ENCODE measurements at regions not wholly inside any gene's neighbourhood (a gene's known extent, or its start where the extent isn't known, plus 50 kb on each side); places are given as distances from the start of the nearest gene placed in this dataset.

DNA sequence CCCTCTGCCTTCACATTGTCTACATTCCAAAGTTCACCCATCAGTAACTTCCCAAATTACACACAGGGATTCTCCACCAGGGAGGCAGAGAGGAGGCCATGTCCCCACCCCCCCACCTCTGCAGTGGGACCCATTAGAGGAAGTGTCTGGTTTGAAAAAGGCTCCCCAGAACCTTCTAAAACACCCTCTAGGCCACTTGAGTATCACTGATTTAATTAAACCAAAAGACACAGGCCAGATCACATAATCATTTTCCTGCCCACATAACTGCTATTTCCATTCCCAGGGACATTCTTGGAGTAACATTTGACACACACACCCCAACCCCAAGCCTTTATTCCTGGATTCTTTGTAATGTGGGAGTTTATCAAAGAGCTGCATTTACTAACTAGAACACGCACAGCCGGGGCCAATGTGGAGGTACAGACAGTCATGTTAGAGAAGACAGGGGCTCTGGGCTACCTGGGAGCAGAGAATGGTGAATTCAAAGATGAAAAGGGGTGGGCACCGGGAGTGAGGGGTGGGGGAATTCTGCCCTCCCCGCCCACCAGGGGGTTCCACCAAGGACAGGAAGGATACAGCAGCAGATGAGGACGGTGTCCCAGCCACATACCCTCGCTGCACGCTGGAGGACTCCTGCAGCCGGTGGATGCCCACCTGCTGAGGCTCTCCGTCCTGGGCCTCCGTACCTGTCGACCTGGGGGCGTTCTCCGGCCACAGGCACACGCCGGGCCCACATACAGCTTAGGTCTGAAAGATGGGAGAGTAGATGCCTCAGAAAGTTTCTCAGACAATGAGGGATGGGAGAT lies 201.4 kb upstream of the CTNNB1 start:
- no peak for DNase-seq

DNA sequence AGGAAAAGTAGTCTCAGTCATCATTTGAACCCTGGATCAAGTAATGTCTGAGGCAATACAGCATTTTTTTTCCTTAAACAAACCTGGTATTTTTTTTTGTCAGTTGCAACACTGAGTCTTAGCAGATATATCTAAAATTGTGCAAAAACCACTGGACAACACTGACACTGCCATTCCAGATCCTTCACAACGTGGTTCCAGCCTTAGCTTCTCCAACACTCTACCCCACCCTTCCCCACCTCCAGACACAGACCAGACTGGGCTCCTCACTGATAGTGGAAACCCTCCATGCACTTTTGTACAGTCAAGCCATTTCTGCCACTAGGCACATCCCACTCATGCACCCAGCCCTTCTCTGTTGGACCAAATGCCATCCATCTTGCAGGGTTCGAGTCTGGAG lies 199.6 kb upstream of the CTNNB1 start:
- DNase-seq = no peak

DNA sequence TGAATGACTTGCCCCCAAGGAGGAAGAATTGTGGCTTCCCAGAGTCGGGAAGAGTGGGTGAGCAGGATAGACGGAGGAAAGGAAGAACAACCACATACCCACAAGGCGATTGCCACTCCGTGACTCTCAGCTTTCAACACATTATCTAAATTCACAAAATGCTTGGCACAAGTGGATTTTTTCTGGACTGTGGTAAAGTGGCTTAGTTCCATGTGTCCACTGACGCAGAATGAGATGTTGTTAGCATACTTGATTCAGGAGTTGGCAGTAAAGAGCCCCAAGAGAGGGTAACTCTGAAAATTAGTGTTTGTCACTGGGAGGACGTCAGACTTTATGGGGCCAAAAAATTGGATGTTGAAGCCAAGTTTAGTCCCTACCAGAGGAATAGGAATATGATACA lies 198.8 kb upstream of the CTNNB1 start:
- DNase-seq = no peak

DNA sequence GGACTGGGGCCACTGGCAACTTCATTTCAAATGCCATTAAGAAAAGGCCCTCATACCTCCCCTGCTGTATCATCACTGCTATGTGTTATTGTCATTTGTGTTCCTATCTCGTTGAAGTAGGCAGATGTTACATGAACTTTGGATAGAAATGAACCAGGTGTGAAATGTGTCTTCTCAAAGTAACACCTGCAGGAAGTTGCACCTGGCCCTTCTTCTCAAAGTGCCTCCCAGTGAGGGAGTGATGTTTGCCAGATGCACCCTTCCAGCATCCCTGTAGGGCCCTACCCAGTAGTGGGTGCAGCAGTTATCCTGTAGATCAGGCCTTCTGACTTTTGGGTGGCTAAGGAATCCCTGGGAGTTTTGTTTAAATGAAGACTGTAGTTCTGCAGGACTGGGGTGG lies 197.7 kb upstream of the CTNNB1 start:
- DNase-seq = no peak

DNA sequence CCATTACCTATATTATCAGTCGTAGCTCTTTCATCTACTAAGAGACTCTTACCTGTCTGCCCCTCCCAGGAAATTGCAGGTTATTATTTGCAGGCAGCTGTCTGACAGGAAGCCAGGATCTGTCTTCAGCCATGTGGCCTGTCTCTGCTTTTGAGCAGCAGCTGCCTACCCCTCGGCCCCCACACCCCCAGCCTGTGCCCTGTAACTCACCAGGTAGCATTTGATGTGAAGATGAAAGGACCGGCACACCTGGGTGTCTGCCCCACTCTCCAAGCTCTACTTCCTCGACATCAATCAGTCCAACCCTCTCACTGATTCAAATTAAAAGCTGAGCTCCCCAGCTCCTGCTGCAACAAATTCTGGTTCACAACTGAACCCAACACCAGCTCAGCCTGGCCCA lies 197.2 kb upstream of the CTNNB1 start:
- no peak for DNase-seq

DNA sequence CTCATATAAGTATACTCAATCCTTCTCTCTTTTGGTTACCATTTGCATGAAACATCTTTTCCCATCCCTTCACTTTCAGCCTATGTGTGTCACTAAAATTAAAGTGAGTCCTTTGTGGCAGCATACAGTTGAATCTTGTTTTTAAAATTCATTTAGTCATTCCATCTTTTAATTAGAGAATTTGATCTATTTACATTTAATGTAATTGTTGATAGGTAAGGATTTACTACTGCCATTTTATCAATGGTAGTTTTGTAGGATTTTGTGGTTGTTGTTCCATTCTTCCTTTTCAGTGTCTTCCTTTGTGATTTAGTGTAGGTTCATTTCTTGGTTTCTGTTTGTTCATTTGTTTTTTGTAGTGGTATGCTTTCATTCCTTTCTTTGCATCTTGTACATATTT lies 191.9 kb upstream of the CTNNB1 start:
- DNase-seq = no peak

DNA sequence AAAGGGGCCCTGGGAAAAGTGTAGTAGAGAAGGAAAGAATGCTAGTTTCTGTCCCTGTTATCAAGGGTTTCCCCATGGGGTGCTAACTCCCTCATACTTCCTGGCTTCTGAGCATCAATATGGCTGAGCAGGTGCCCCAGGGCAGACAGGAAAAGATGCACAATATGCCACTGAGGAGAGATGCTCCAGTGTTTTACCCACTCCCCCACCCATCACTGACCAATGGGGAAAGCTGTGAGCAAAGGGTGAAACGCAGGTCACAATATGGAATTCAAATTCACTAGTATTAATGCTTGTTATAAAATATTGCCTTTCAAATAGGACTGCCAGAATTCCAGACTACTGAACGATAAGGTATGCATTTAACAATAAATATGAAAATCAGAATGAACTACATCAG lies 187.5 kb upstream of the CTNNB1 start:
- DNase-seq = no peak

DNA sequence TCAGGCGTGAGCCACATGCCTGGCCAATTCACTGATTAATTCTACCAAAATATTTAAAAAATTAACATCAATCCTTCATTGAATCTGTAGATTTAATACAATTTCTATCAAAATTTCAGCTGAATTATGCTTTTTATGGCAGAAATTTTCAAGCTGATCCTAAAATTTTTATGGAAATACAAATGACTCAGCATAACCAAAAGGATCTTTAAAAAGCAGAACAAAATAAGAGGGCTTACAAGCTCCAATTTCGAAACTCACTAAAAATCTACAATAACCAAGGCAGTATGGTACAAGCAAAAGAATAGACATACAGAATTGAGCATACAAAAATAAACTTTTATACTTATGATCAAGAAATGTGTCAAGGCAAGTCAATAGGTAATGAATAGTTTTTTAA lies 180.4 kb upstream of the CTNNB1 start:
- no peak for DNase-seq

DNA sequence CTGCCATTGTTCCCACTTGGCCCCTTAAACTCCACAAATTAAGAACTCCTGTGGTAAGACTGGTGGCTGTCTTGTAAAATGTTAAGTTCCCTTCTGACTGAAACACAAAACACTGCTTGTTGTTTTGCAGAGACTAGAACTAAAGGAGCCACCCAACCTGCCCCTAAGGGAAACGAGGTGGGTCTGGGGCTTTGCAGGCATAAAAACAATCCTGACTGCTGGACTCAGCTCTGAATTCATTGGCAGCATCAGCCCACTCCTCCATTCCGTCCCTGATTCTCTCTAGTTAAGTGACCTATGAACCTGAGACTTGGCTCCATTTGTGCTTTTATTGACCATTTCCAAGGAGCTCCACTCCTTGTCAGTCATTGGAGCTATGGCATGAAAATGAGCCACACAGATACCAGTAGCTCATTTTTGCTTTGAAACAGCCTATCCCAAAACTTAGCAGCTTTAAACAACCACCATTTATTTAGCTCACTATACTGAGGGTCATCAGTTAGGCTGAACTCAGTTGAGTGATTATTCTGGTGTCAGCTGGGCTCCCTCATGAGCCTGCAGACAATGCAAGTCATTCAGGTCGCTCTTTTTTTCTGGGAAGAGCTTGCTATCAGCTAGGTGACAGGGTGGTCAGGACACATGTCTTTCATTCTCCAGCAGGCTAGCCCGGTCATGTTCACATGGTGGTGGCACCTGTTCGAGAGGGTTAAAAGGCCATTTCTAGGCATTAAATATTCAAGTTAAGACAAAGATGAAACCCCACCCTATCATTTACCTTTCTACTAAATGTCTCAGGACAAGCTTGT lies 175.1 kb upstream of the CTNNB1 start:
- DNase-seq = no peak

DNA sequence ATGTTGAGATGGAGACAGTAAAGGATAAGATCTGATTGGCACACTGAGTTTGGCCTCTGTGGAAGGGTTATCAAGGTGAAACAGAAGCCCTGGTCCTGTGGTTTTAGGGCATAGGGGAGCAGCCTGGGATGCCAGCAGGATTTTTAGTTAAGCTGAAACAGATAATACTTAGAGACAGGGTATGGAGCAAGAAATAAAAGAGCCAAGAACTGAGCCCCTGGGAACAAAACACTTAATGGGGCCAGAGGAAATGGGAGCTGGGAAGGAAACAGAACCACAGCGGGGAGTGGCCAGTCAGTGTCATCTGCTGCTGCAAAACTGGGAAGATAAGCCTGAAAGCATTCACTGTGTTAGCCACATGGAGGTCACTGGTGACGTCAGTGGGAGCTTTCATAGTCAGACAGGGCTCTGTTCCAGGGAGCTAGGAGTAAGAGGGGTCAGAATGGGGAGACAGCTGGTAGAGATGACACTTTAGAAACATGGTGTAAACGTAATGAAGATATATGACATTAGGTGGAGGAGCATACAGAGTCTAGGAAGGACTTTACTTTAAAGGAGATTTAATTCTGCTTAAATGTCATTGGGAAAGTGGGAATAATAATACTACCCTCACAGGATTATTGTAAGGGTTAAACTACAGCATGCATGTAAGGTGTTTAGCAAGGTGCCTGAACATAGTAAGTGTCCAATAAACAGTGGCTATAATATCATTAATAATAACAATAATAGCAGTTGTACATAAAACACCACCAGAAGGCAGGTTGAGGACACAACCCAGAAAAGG lies 172.7 kb upstream of the CTNNB1 start:
- DNase-seq = peak in 1 of 2 donors; percentile 21

DNA sequence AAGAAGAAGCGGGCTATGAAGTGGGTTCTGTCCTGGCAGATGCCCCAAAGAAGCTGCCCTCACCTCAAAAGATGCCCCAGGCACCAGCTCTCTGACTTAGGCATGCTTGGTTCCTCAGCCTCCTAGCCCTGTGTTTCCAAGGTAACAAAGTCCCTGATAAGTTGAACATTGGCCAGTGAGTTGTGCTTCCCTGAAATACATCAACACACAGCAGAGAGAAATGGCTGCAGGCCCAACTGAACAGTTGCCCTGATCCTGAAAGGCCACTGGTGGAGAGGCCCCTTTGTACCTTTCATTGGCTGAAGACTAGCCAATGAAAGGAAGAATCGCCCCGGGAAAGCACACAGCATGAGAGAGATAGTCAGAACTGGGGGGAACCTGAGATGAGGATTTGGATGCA lies 169.9 kb upstream of the CTNNB1 start:
- DNase-seq = no peak

DNA sequence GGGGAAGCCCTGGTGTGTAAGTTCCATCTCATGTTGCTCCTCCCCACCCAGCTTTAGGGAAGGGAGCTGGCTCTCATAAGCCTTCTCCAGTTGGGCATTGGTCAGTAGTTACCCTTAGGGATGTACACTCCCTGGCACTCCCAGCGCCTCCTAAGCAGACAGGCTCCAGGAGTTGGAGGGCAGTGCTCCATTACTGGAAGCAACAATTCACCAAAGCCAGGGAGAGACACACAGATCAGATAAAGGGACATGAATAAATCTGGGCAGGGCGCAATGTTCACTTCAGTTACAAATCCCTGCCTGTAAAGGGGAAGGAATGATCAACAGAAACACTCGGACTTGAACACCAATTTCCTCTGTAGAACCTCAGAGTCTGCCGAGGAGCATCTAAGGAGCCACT lies 169.1 kb upstream of the CTNNB1 start:
- DNase-seq = no peak

DNA sequence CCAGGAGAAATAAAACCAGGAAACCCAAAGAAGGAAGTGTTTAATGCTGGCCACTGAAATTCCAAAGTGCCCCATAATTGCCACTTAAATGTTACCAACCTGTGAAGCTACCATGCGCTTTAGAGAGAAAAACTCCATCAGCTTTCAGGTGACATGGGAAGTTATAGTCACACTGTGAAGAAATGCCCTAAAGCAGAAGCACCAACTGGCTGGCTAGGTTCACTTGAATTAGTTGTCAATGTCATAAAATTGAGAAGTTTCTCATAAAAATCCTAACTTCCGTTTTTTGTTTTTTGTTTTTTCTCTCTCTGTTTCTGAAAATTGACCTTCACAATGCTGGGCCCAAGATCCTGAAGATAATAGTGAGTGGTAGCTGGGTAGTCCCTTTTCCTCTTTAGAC lies 167.9 kb upstream of the CTNNB1 start:
- no peak for DNase-seq

DNA sequence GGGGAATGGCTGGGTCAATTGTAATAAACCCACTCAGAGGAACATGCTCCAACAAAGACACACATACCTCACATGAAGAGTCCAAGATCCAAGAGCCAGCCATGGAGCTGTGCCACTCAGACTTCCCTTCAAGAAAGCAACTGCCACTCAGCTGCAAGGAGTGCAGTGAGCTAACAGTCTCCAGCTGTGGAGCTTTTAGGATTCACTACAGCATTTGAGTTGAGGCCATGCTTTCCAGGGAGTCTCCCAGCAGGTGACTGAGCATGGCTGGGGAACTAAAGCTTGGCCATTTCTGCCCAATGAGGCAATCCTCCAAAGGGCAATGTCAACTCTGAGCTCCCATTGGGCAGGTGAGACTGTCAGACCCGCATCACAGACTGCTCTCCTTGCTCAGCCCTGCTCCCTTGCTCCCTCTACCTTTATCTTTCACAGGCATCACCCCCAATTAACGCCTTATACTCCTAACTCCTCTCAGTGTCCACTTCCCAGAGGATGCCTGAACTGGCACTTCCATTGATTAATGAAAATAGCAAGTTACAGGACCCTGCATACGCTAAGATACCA lies 165.3 kb upstream of the CTNNB1 start:
- DNase-seq = no peak

DNA sequence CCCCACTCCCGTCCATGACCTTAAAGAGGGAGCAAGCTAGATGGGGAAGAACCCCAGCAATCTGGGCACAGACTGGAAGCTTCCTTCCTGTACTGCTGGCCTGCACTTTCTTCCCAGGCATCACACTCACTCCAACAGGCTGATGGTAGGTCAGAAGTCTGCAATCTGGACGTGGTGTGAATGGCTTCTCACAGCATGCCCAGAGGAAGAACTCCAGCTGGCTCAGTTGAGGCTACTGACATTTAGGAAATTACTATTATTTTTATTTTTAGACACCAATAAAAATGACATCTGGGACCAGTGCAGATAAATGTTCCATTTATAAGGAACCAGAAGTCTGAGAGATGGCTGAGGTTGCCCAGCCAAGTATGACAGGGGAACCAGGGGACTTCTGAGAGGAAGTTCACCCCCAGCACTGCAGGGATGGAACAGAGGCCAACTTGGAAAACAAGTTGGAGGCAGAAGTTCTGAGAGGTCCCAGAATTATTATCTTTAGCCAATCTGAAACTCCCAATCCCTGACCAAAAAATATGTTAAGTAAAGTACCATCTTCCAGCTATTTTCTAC lies 163.8 kb upstream of the CTNNB1 start:
- DNase-seq = no peak

DNA sequence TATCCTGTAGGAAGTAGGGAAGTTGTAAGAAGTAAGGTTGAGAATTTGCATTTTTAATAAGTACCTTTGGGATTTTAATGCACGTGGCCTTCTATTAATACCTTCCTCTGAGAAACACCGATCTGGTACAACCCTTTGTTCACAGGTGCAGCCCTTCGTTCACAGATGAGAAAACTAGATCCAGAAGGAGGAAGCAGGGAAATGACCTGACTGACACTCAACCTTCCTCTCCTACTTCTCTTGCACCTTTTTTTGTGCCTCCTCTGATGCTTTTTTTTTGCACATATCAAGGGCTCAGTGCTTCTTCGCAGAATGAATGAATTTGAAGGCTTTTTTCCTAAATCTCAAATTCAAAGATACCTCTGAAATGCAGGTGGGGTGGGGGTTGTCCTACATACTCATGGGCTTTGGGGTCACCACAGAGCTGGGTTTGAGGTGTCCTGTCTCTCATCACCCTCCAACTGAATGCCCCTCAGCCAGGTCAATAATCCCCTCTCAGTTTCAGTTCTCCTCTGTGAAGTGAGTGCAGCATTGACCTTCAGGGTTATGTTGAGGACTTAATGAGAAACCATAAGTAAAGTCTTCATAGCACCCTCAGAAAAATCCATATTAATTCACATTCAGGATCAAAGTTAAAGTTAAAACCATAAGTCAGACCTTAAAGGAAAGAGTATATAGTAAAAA lies 161.5 kb upstream of the CTNNB1 start:
- no peak for DNase-seq

DNA sequence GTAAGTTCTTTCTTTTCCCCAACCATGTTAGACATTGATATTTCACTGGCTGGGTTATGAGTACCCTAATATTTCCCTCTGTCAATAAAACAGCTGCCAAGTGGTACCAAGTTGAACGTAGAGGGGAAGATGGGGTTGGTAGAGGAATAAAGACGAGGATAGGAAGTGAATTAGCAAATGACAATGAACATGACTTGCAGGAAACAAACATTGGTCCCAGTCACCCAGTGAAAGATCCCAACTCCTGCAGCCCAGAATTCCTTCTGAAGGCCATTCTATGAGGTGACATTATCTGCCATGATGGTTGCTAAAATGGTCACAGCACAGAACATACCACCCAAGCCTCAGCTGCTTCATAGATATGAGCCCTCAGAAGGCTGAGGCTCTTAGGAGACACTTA lies 159.0 kb upstream of the CTNNB1 start:
- DNase-seq = no peak

DNA sequence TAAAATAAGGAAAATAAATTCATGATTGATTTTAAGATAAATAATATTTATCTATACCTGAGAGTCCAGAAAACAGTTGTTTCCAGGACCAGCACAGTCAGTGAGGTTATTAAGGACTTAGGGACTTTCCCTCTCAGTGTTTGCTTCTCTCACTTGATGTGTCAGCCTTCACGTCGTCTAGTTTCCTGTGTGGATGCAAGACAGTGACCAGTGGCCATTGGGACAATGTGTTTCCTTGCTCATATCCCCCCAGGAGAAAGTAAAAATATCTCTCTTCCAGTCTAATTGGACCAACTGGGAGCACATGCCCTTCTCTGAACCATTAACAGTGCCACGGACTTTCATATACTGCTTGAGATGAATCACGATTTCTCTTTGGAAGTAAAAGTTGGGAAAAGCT lies 157.8 kb upstream of the CTNNB1 start:
- no peak for DNase-seq

DNA sequence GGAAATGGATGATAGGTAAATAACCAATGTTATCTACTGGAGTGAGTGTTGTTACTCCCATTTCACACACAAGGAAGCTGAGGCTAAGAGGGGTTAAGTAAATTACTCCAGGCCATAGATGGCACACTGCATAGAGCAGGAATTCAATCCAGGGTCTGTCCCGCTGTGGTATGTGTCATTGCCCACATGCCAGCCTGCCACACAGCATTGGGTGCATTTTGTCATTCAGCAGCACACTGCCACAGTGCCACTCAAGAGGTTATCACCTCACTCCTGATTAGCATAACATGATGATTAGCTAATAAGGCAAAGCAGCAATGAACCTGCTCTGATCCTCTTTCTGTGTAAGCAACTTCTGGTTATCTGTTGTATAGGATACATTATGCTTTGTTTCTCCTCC lies 157.4 kb upstream of the CTNNB1 start:
- no peak for DNase-seq

DNA sequence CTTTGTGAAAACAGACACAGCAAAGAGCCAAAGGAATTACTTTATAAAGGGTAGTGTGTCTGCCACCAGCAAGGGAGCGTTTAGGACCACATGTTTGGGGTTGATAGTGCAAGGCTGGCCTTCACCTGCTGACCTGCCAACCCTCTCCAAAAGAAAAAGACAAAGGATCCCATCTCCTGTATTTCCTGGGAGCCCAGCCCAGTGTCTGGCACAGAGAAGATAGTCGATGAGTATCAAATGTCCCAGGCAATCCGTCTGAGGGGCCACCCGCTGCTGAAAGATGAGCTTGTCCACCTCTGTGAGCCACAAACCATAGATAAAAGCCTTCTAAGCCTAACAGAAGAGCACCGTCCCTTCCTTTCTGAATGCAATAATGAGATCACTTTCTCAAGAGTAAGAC lies 154.8 kb upstream of the CTNNB1 start:
- DNase-seq = no peak

DNA sequence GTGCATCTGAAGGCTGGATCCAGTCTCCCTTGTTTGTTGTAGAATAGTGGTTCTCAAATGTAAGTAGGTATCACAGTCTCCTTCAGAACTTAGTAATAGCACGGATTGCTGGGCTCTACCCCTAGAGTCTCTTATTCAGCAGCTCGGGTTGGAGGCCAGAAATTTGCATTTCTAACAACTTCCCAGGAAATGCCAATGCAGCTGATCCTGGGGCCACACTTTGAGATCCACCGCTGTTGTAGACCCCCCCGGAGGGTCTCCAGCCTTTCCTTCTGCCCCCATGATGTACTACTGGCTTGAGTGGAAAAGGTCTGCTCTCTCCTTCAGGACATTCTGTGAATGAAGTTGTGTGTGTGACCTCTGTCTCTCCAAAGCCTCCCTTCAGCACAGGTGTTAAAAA lies 153.8 kb upstream of the CTNNB1 start:
- no peak for DNase-seq

DNA sequence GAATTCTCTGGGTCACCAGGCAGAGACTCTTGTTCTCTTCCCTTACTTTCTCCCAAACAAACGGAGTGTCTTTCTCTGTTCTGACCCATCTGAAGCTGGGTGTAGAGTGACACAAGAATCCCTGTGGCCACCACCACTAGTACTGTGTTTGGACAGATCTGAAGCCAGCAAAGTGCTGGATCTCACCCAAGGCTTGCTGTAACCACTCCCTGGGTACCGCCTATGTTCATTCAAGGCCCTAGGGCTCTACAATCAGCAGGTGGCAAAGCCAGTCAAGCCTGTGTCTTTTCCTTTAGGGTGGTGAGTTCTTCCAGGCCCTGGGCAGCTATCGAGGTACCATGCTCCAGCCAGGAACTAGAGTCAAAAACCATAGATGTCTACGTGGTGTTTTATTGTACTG lies 149.2 kb upstream of the CTNNB1 start:
- DNase-seq = no peak

Data from hippocampal formation (tissue), 2 donors.